HAP-1 (cell line): ENCODE measurements at regions not wholly inside any gene's neighbourhood (a gene's known extent, or its start where the extent isn't known, plus 50 kb on each side); places are given as distances from the start of the nearest gene placed in this dataset.

Source experiments
- DNase-seq, 2 experiments: peaks; one replicate each; pipeline ENCODE4 v3.0.0-alpha.2; 2016 to 2020; ENCODE audit warnings: low spot score in 2 of 2
- H3K27me3 ChIP-seq: fragments of 250-450 bp; sonication (Bioruptor Pico); 2 replicates; pipeline ENCODE4 v1.5.1; 2020; ENCODE audit warnings: low read depth, mild to moderate bottlenecking, moderate library complexity
- H3K36me3 ChIP-seq: fragments of 250-450 bp; sonication (Bioruptor Pico); replicated peaks from 2 replicates; pipeline ENCODE4 v1.5.1; 2020; ENCODE audit warnings: mild to moderate bottlenecking
- H3K4me1 ChIP-seq: fragments of 250-450 bp; sonication (Bioruptor Pico); 2 replicates; pipeline ENCODE4 v1.5.1; 2020; ENCODE audit warnings: mild to moderate bottlenecking
- H3K4me3 ChIP-seq: fragments of 250-450 bp; sonication (Bioruptor Pico); 2 replicates; pipeline ENCODE4 v1.5.1; 2020; ENCODE audit warnings: mild to moderate bottlenecking, moderate library complexity
- H3K9me3 ChIP-seq: fragments of 250-450 bp; sonication (Bioruptor Pico); 2 replicates; pipeline ENCODE4 v1.5.1; 2020; ENCODE audit warnings: mild to moderate bottlenecking, moderate library complexity
- in situ Hi-C: fragments of 300-500 bp; cut with MboI; formaldehyde crosslinking; loops from 3 replicates; pipeline ENCODE4 v1.14.3; 2020; ENCODE audit warnings: low sequenced_read_pairs, inconsistent platforms, mixed read lengths

DNA sequence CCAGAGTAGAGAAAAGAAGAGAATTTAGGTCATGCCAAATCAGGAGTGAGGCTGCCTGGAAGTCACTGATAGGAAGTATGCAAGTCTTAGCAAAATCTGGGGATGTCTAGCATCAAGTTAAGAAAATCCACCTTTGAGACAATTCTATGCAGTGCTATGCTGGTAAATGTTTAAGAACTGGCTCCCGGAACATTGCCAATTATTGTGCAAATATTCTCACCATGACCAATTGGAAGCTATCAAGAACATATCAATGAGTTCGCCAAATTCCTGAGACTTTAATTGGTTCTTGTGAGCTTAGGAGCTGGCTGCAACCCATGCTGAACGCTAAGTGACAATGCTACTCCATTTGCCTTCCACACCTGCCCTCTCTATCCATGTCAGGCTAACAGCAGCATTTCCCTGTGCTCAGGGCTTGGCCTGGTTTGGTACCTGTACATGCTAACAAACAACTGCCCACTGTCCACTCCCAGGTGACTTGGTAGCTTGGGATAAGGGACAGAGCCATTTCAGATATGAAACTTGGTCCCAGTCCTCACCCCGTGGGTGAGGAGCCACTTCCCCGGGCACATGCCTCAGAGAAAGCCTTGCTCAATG lies 172.9 kb upstream of the KLHL29 start:
- Histone ChIP-seq H3K27me3 (no peaks in the 10 kb centered on the region), H3K9me3 (no peaks in the 10 kb centered on the region), H3K4me3 (no peak overlapping the region), H3K36me3 (no peaks in the 10 kb centered on the region), H3K4me1 (no peaks in the 10 kb centered on the region)
- in situ Hi-C loops: no loop called here
- no peak for DNase-seq

DNA sequence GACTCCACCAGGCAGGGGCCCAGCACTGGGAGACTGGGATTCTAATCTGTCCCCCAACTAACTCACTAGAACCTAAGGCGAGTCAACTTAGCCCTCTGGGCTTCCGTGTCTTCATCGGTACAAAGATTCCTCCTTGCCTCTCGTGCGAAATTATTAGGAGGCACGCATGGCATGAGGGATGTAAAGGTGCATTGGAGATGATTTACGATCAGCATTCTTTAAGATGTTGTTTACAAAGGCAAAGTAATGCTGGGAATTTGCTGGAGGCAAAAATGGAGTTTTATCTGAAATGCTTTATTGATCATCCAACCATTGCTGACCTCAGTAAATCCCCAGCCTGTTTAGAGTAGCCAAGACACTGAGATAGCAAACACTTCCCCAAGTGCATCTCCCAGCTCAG lies 171.8 kb upstream of the KLHL29 start:
- Histone ChIP-seq H3K9me3 (no peaks in the 10 kb centered on the region), H3K4me1 (no peaks in the 10 kb centered on the region), H3K4me3 (no peak overlapping the region), H3K27me3 (no peaks in the 10 kb centered on the region), H3K36me3 (no peaks in the 10 kb centered on the region)
- in situ Hi-C loops: no loop called here
- no peak for DNase-seq

DNA sequence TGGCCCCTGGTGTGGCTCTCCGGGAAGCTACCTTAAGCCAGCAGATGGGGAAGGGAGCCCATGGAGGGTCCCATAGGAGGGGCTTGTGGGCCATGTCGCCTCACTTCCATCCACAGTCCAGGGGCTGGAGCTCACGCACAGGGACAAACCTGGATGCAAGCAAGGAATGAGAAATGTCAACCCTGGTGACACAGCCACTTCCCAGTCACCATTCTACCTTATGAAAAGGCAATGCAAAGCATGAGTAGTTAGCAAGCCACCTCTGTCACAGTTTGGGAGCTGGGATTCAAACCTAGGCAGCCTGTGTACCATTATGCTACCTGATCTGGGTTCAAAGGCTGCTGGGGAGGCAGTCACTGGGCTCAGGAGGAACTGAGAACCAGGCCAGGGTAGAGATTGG lies 170.0 kb upstream of the KLHL29 start:
- DNase-seq: no peak
- in situ Hi-C loops: no loop called here
- Histone ChIP-seq H3K9me3 (no peaks in the 10 kb centered on the region), H3K36me3 (no peaks in the 10 kb centered on the region), H3K27me3 (no peaks in the 10 kb centered on the region), H3K4me3 (no peak overlapping the region), H3K4me1 (no peaks in the 10 kb centered on the region)

DNA sequence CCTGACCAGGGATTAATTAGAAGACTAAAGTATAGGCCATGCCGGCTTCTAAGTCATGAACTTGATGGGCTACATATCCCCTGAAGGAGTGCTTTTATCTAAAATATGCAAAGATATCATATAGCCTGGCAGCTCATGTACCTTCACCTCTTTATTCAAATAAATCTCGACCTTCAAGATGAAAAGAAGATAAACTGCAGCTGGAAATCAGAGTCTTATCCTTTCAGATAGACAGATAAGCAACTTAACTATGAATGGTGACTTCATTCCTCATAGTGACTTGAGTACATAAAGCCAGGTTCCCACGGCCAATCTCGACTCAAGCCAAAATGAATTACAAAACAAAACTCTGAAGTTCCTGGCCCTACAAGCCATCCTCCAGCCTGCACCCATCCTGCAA lies 165.3 kb upstream of the KLHL29 start:
- Histone ChIP-seq H3K27me3 (no peaks in the 10 kb centered on the region), H3K9me3 (no peaks in the 10 kb centered on the region), H3K4me3 (no peak overlapping the region), H3K4me1 (no peaks in the 10 kb centered on the region), H3K36me3 (no peaks in the 10 kb centered on the region)
- in situ Hi-C loops: no loop called here
- DNase-seq: no peak

DNA sequence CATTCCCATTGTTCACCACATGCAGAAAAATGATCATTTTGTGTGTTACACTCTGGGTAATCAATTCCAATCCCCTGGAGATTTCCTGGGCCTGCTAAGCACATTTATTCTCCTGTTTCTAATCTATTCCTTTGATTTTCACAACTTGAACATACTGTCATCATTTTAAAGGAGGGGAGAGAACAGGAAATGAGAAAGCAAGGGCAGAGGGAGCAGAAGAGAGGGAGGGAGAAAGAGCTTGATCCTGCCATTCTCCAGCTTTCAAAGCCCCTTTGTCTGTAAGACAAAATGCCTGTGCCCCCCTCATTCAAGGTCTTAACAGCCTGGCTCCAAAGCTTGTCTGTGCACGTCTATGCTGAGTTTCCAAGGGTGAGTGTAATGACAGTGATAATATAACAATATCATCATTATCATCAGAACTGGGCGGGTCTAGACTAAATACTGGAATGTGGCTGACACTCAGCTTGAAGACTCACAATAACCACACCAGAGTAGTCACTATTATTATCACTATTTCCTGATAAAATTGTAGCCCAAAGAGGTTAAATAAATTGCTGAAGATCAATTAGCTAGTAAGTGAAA lies 164.4 kb upstream of the KLHL29 start:
- no peaks in the 10 kb centered on the region for H3K4me1 ChIP-seq
- H3K36me3 ChIP-seq: no peaks in the 10 kb centered on the region
- DNase-seq: no peak
- no peaks in the 10 kb centered on the region for H3K9me3 ChIP-seq
- in situ Hi-C loops: no loop called here
- H3K4me3 ChIP-seq: no peak overlapping the region
- no peaks in the 10 kb centered on the region for H3K27me3 ChIP-seq

DNA sequence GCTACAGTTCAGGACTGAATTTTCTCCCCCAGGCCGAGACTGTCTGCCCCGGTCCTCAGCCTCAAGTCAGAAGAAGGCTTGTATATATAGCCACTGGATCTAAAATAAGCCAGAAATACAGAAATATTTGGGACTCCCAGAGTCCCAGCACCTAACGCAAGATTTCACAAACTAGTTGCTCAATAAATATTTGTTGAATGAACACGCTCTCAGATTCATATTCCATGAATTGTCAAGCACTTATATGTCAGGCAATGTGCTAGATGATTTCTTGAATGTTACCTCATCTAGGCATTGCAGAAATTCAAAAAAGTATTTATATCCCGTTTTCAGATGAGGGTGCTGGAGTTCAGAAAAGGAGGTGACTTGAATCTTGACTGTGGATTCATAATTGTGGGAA lies 163.7 kb upstream of the KLHL29 start:
- H3K9me3 ChIP-seq: no peaks in the 10 kb centered on the region

DNA sequence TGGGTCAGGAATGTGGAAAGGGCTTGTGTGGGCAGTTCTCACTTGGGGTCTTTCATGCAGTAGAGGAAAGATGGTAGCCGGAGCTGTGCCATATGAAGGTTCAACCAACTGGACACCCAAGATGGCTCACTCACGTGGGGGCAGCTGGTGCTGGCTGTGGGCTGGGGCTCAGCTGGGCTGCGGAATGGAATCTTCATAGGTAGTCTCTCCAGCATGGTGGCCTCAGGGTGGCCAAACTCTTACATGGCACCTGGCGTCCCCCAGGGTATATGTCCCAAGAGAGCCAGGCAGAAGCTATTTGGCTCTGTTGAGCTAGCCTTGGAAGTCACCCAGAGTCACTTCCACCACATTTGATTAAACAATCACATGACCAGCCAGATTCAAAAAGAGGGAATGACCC lies 163.1 kb upstream of the KLHL29 start:
- Histone ChIP-seq H3K36me3 (no peaks in the 10 kb centered on the region), H3K27me3 (no peaks in the 10 kb centered on the region), H3K4me1 (no peaks in the 10 kb centered on the region), H3K9me3 (no peaks in the 10 kb centered on the region), H3K4me3 (no peak overlapping the region)
- in situ Hi-C loops: no loop called here
- DNase-seq: no peak

More for the DNA sequence above, 163.7 kb upstream of the KLHL29 start:
- in situ Hi-C loops: no loop called here
- no peaks in the 10 kb centered on the region for H3K36me3 ChIP-seq
- H3K4me3 ChIP-seq: no peak overlapping the region
- DNase-seq: no peak
- no peaks in the 10 kb centered on the region for H3K4me1 ChIP-seq
- no peaks in the 10 kb centered on the region for H3K27me3 ChIP-seq

DNA sequence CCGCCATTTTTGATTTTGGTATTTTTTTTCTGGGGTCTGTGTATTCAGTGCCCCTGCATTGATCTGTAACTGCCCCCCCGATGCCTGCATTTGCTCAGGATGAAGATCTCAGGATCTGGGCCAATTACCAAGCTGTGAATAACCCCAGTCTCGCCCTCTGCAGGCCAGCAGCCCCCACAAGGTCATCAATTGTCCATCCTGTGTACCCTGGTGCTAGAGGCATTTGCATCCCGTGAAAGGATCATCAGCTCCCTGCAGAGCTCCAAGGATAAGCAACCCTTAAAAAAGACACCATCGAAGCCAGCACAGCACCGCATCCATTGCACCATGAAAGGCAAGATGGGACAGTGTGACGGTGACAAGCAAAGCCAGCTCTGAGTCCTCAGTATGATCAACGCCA lies 154.1 kb upstream of the KLHL29 start:
- in situ Hi-C loops: no loop called here
- no peak for DNase-seq
- Histone ChIP-seq H3K4me3 (no peak overlapping the region), H3K4me1 (no peaks in the 10 kb centered on the region), H3K9me3 (no peaks in the 10 kb centered on the region), H3K27me3 (no peaks in the 10 kb centered on the region), H3K36me3 (no peaks in the 10 kb centered on the region)

DNA sequence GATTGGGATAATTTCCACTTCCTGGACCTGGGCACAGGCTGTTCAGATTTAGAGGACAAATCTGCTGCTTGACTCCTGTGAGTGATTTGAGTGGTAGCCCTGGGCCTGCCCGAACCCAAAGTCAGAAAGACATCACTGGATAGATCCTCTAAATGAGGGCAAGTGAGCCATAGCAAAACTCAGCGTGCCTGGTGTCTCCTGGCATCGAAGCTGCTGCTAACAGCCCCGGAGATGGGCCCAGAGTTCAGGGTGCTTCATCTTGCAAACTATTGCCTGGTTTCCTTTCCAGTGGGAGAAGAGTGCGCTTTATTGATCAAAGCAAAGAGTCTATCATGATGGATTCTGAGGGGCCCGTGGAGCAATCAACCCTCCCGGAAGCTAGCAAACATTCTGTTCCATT lies 153.1 kb upstream of the KLHL29 start:
- Histone ChIP-seq H3K9me3 (no peaks in the 10 kb centered on the region), H3K4me1 (no peaks in the 10 kb centered on the region), H3K27me3 (no peaks in the 10 kb centered on the region), H3K36me3 (no peaks in the 10 kb centered on the region), H3K4me3 (no peak overlapping the region)
- in situ Hi-C loops: no loop called here
- DNase-seq: no peak

DNA sequence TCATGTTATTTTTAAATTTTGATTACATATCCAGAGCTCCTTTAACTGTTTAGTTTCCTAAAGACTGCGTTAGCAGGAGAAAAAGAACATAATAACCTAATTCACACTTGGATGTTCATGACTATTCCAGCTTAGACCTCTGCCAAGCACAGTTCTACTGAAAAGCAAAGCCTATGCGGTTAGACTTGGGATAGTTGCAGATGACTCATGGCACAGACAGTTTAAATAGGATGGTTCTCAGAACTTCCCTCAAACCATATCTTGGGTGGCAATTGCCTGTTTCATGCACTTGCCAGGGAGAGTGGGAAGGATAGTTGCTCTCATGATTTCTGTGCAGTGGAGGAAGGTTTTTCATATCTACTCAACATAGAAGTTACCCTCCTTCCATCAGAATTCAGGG lies 149.7 kb upstream of the KLHL29 start:
- Histone ChIP-seq H3K36me3 (no peaks in the 10 kb centered on the region), H3K27me3 (no peaks in the 10 kb centered on the region), H3K4me3 (no peak overlapping the region), H3K4me1 (no peaks in the 10 kb centered on the region), H3K9me3 (no peaks in the 10 kb centered on the region)
- in situ Hi-C loops: no loop called here
- DNase-seq: no peak

DNA sequence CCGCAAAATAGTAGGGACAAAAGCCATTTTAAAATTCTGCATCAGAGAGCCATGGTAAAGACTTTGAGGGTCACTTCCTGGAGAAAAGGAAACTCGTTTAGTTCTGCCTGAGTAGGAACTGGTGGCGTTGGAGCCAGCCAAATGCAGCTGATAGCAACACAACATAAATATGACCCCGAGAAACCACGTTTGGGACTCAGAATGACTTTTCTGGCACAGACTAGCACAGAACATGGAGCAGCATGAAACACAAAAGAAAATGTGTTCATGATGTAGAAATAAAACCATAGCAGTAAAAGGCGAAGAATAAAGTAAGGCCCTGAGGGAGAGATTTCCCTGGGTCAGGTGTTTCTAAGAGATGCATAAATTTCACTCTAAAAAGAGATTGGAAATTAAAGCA lies 149.2 kb upstream of the KLHL29 start:
- no peak for DNase-seq
- Histone ChIP-seq H3K9me3 (no peaks in the 10 kb centered on the region), H3K4me1 (no peaks in the 10 kb centered on the region), H3K4me3 (no peak overlapping the region), H3K27me3 (no peaks in the 10 kb centered on the region), H3K36me3 (no peaks in the 10 kb centered on the region)
- in situ Hi-C loops: no loop called here

DNA sequence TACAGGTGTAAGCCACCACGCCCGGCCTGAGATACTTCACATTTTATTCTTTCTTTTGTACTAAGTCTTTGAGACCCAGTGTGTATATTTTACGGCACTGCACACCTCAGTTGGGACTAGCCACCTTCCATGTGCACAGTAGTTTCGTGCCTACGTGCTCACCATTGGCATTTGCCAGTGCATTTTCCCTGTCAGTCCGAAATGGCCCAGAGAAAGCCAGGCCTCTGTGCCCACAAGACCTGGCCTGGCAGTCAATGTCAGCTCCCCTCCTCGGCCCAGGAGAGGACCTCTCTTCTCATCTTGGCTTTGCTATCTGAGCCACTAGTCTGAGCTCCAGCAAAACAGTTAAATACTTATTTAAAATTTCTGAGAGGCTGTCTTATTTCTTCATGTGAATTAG lies 147.8 kb upstream of the KLHL29 start:
- no peaks in the 10 kb centered on the region for H3K27me3 ChIP-seq

DNA sequence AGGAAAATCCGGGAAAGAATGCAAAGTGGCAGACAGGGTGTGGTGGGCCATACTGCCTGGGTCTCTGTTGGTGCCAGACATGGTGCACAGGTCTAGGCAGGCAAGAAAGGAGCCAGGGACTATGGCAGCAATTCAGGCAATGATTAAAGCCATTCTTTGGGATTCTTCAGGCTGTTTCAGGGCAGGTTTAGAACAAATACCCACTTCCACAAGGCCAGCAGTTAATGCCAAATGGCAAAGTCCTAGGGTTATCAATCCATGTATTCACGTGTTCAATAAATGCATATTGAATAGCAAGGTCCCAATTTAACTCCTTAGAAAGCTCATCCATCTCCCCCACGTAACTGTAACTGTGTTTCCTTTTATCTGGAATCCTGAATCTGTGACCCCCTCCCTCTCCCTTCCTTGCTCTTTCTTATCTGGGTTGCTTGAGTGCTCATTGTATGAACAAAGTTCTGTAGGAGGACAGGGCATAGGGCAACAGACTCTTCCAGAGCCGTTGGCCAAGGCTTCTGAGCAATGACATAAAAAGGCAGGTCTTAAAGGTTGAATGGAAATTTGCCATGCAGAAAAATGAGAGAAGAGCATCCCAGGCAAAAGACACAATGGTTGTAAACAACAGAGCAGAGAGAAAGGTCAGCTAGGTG lies 146.8 kb upstream of the KLHL29 start:
- Histone ChIP-seq H3K9me3 (no peaks in the 10 kb centered on the region), H3K27me3 (no peaks in the 10 kb centered on the region), H3K36me3 (no peaks in the 10 kb centered on the region), H3K4me3 (no peak overlapping the region), H3K4me1 (no peaks in the 10 kb centered on the region)
- DNase-seq: no peak
- in situ Hi-C loops: no loop called here

More for the DNA sequence above, 147.8 kb upstream of the KLHL29 start:
- Histone ChIP-seq H3K4me1 (no peaks in the 10 kb centered on the region), H3K9me3 (no peaks in the 10 kb centered on the region), H3K36me3 (no peaks in the 10 kb centered on the region), H3K4me3 (no peak overlapping the region)
- DNase-seq: no peak
- in situ Hi-C loops: no loop called here

DNA sequence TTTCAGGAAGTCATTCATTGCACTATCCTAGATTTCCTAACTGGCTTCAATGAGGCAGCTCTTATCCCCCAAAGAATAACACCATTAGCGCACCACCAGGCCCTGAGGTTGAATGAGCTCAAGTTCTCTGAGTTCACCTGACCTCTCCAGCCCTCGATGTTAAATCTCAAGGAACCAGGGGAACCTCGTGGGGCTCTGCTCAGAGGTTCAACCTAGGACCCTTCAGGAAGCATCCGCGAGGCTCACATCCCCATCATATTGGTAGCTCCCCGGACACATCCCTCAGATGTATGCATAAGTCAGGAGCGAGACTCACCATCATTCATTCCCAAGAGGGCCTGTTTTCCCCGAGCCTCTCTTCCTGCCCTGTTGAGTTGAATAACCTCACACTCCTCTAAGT lies 145.6 kb upstream of the KLHL29 start:
- Histone ChIP-seq H3K9me3 (no peaks in the 10 kb centered on the region), H3K36me3 (no peaks in the 10 kb centered on the region), H3K27me3 (no peaks in the 10 kb centered on the region), H3K4me3 (no peak overlapping the region), H3K4me1 (no peaks in the 10 kb centered on the region)
- DNase-seq: no peak
- in situ Hi-C loops: no loop called here

DNA sequence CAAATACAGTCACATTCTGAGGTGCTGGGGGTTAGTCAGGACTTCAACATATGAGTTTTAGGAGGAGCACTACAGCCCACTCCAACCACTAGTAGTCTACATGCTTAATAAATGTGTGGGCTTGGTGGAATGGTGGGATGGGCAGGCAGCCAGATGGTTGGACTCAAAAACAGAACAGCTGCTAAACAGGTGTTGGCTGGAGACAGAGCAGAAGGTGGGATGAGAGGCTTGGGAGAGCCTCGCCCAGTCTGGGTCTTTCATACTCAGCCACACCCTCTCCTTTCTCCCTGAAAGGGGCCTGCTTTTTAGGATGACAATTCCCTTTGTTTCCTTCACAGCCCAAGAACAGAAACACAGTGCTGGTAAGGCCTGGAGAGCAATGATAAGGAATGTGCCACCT lies 143.9 kb upstream of the KLHL29 start:
- DNase-seq: no peak
- Histone ChIP-seq H3K9me3 (no peaks in the 10 kb centered on the region), H3K27me3 (no peaks in the 10 kb centered on the region), H3K4me3 (no peak overlapping the region), H3K36me3 (no peaks in the 10 kb centered on the region), H3K4me1 (no peaks in the 10 kb centered on the region)
- in situ Hi-C loops: no loop called here
